Cardiac muscle cell (in vitro differentiated cells and primary cell): ENCODE measurements at regions not wholly inside any gene's neighbourhood (a gene's known extent, or its start where the extent isn't known, plus 50 kb on each side); places are given as distances from the start of the nearest gene placed in this dataset.

Experiments used
- DNase-seq, 2 donors: peaks; one replicate each; pipeline versions ENCODE4 v3.0.0 to v3.0.0-alpha.2; 2010 to 2017; ENCODE audit warnings: low read depth in 1 of 2, low spot score in 1 of 2
- H3K27ac ChIP-seq: fragments of 200-600 bp; sonication (generic); 2 replicates; pipeline ENCODE4 v1.5.1; 2016
- H3K27me3 ChIP-seq: fragments of 200-600 bp; sonication (generic); 2 replicates; pipeline ENCODE4 v1.6.0; 2016; ENCODE audit warnings: control low read depth
- H3K36me3 ChIP-seq: fragments of 200-600 bp; sonication (generic); 2 replicates; pipeline ENCODE4 v1.5.1; 2016; ENCODE audit warnings: control low read depth
- H3K4me1 ChIP-seq: fragments of 200-600 bp; sonication (generic); 2 replicates; pipeline ENCODE4 v1.8.1; 2017; ENCODE audit warnings: low read depth, mild to moderate bottlenecking, mixed run types
- H3K4me3 ChIP-seq: fragments of 200-600 bp; sonication (generic); 2 replicates; pipeline ENCODE4 v1.5.1; 2016; ENCODE audit warnings: mild to moderate bottlenecking
- H3K9me3 ChIP-seq: fragments of 200-600 bp; sonication (generic); 2 replicates; pipeline ENCODE4 v1.5.1; 2017; ENCODE audit warnings: low read depth, mild to moderate bottlenecking, control low read depth
- CTCF ChIP-seq: IDR thresholded peaks from 2 replicates; pipeline ENCODE4 v1.5.1; 2012; ENCODE audit warnings: low read depth, mild to moderate bottlenecking, low read length

DNA sequence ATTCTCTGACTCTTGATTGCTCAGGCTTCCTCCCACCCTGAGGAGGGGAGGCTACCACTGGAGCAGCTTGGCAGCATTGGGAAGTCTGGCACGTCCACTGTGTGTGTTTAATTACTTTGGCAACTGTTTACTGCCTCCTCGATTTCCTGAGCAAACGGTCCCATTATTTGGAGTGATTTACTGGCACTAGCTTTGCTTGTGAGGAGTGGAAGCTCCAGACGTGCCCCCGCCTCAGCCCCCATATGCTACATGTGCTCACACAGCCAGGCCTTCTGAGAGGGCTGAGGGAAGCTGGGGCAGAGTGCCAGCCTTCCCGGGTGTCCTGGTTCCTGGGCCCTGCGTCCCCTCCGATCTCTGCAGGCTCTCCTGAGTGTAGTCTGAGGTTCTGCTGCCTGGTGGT lies 306.2 kb downstream of the PTPRU start:
- H3K4me1 ChIP-seq, result no peaks in the 10 kb centered on the region
- no peak for DNase-seq
- no peak for TF ChIP-seq CTCF
- H3K27me3 ChIP-seq, result no peaks in the 10 kb centered on the region
- no peak overlapping the region for H3K27ac ChIP-seq
- H3K9me3 ChIP-seq, result no peaks in the 10 kb centered on the region
- no peak overlapping the region for H3K4me3 ChIP-seq
- no peaks in the 10 kb centered on the region for H3K36me3 ChIP-seq

GRCh38 chr1:29541631-29542030 lies 305.3 kb downstream of the PTPRU start:
- Histone ChIP-seq H3K36me3 (no peaks in the 10 kb centered on the region), H3K4me1 (no peaks in the 10 kb centered on the region), H3K4me3 (no peak overlapping the region), H3K27me3 (no peaks in the 10 kb centered on the region), H3K27ac (no peak overlapping the region), H3K9me3 (no peaks in the 10 kb centered on the region)
- no peak for TF ChIP-seq CTCF
- no peak for DNase-seq

GRCh38 chr1:29540801-29541357 lies 304.6 kb downstream of the PTPRU start:
- no peak overlapping the region for H3K4me3 ChIP-seq
- no peaks in the 10 kb centered on the region for H3K27me3 ChIP-seq
- no peaks in the 10 kb centered on the region for H3K36me3 ChIP-seq
- H3K9me3 ChIP-seq, result no peaks in the 10 kb centered on the region
- no peak overlapping the region for H3K27ac ChIP-seq
- H3K4me1 ChIP-seq, result no peaks in the 10 kb centered on the region
- DNase-seq, result no peak
- TF ChIP-seq CTCF, result no peak

- H3K9me3 ChIP-seq, result no peaks in the 10 kb centered on the region
- no peak overlapping the region for H3K27ac ChIP-seq
- H3K4me1 ChIP-seq, result no peaks in the 10 kb centered on the region
- H3K36me3 ChIP-seq, result no peaks in the 10 kb centered on the region
- TF ChIP-seq CTCF, result no peak
- DNase-seq, result no peak
- H3K4me3 ChIP-seq, result no peak overlapping the region
- H3K27me3 ChIP-seq, result no peaks in the 10 kb centered on the region
Measured at GRCh38 chr1:29539971-29540370, 303.6 kb downstream of the PTPRU start.

- no peaks in the 10 kb centered on the region for H3K9me3 ChIP-seq
- no peak overlapping the region for H3K27ac ChIP-seq
- H3K4me3 ChIP-seq, result no peak overlapping the region
- no peaks in the 10 kb centered on the region for H3K36me3 ChIP-seq
- no peaks in the 10 kb centered on the region for H3K4me1 ChIP-seq
- no peak for TF ChIP-seq CTCF
- H3K27me3 ChIP-seq, result no peaks in the 10 kb centered on the region
- no peak for DNase-seq
Measured at GRCh38 chr1:29538586-29538985, 302.3 kb downstream of the PTPRU start.

DNA sequence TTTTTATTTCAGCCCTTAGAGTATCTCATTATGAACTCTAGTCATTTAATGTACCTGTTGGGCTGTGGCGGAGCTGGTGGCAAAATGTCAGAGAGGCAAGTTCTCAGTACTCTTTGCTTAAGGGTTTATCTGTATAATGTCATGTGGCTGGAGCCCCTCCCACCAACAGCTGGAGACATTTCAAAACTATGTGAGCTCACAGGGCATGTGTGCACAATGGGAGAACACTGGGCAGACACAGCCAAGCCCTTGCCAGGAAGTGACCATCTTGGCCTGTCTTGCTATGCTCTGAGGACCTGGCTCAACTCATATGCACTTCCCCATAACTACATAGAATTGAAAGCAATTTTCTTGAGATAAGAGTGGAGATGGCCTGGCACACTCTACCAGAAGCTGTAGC lies 296.4 kb downstream of the PTPRU start:
- no peak for TF ChIP-seq CTCF
- no peaks in the 10 kb centered on the region for H3K4me1 ChIP-seq
- no peaks in the 10 kb centered on the region for H3K9me3 ChIP-seq
- DNase-seq, result peak in 1 of 2 donors; percentile 1
- no peak overlapping the region for H3K4me3 ChIP-seq
- H3K27ac ChIP-seq, result no peak overlapping the region
- H3K27me3 ChIP-seq, result no peaks in the 10 kb centered on the region
- H3K36me3 ChIP-seq, result no peaks in the 10 kb centered on the region
